ENCODE measurements at regions not wholly inside any gene's neighbourhood (a gene's known extent, or its start where the extent isn't known, plus 50 kb on each side); places are given as distances from the start of the nearest gene placed in this dataset.

DNA sequence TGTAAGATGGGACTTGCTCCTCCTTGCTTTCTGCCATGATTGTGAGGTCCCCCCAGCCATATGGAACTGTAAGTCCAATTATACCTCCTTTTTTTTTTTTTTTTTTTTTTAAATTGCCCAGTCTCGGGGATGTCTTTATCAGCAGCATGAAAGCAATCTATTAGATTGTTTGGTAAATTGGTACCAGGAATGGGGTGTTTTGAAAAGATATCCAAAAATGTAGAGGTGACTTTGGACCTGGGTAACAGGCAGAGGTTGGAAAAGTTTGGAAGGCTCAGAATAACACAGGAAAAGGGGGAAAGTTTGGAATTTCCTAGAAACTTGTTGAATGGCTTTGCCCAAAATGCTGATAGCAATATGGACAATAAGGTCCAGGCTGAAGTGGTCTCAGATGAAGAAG lies 545.8 kb upstream of the ALCAM start:
- DNase-seq (ENCODE audit: extremely low spot score, unreplicated experiment), result no peak
- Mint-ChIP-seq H3K4me3 (no peak overlapping the region), H3K27me3 (peaks cover 3% of the 10 kb centered on the region), H3K36me3 (peaks cover 8% of the 10 kb centered on the region), H3K9me3 (peaks cover 9% of the 10 kb centered on the region), H3K27ac (no peak overlapping the region), H3K4me1 (ENCODE audit: unreplicated experiment) (peaks cover 16% of the 10 kb centered on the region)
- TF ChIP-seq, protein P1, sequence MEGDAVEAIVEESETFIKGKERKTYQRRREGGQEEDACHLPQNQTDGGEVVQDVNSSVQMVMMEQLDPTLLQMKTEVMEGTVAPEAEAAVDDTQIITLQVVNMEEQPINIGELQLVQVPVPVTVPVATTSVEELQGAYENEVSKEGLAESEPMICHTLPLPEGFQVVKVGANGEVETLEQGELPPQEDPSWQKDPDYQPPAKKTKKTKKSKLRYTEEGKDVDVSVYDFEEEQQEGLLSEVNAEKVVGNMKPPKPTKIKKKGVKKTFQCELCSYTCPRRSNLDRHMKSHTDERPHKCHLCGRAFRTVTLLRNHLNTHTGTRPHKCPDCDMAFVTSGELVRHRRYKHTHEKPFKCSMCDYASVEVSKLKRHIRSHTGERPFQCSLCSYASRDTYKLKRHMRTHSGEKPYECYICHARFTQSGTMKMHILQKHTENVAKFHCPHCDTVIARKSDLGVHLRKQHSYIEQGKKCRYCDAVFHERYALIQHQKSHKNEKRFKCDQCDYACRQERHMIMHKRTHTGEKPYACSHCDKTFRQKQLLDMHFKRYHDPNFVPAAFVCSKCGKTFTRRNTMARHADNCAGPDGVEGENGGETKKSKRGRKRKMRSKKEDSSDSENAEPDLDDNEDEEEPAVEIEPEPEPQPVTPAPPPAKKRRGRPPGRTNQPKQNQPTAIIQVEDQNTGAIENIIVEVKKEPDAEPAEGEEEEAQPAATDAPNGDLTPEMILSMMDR (conservative IDR thresholded peaks at IDR 0.05), result no peak

DNA sequence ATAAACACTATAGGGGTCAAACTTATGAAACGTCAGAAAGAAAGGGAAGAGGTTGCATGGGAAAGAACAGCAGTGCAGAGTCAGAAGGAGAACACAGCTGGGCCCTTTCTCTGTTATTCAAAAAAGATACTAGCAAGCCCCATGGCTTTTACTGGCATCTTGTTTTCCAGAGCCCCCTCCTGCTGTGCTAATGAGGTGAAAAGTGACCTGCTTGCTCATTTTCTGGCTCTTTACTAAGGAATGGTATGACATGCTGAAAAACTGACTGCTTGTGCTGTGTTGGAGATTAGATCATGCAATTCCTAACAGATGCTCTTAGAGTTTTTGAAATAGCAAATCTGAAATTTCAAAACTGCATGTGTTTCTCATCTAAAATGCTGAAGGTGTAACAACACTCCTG lies 541.6 kb upstream of the ALCAM start:
- DNase-seq (ENCODE audit: extremely low spot score, unreplicated experiment), result no peak
- Mint-ChIP-seq H3K27me3 (peaks cover 6% of the 10 kb centered on the region), H3K4me3 (no peak overlapping the region), H3K4me1 (ENCODE audit: unreplicated experiment) (peaks cover 12% of the 10 kb centered on the region), H3K9me3 (peaks cover 9% of the 10 kb centered on the region), H3K27ac (no peak overlapping the region), H3K36me3 (peaks cover 8% of the 10 kb centered on the region)
- TF ChIP-seq, protein P1 (conservative IDR thresholded peaks at IDR 0.05), result no peak

DNA sequence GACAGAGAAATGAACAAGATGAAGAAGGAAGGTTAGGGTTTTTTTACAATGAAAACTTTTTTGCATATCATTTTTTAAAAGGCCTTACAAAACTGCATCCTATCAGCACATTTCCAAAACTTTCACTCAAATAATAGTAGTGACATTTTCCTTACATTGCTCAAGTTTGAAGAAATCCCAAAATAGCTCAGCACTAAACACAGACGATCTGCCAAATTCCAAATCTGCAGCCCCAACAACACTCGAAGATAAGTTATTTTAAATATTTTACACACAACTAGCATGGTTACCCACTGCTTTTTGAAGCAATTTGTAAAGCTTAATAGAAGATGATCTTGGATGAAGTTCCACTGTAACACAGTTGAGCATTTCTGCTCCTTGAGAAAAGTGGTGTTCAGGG lies 535.6 kb upstream of the ALCAM start:
- Mint-ChIP-seq H3K27ac (no peak overlapping the region), H3K9me3 (no peaks in the 10 kb centered on the region), H3K27me3 (peaks cover 12% of the 10 kb centered on the region), H3K36me3 (no peaks in the 10 kb centered on the region), H3K4me3 (no peak overlapping the region), H3K4me1 (ENCODE audit: unreplicated experiment) (peaks cover 6% of the 10 kb centered on the region)
- TF ChIP-seq, protein P1 (conservative IDR thresholded peaks at IDR 0.05), result no peak
- no peak for DNase-seq (ENCODE audit: extremely low spot score, unreplicated experiment)

DNA sequence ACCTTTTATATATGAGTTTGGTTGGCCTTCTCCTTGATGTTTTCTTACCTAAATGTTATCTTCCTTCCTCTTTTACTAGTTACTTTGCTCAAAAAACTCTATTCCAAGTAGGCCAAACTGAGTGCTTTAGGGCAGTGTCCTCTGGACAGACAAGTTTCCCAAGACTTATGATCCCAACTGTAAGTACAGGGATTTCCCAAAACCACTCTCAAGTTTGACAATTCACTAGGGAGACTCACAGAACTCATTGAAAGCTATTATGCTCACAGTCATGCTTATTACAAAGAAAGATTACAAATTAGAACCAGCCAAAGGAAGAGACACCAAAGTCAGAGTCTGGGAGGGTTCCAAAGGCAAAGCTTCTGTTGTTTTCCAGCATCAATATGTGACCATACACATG lies 534.2 kb upstream of the ALCAM start:
- Mint-ChIP-seq H3K9me3 (no peaks in the 10 kb centered on the region), H3K4me1 (ENCODE audit: unreplicated experiment) (peaks cover 13% of the 10 kb centered on the region), H3K27me3 (peaks cover 12% of the 10 kb centered on the region), H3K36me3 (no peaks in the 10 kb centered on the region), H3K27ac (no peak overlapping the region), H3K4me3 (no peak overlapping the region)
- DNase-seq (ENCODE audit: extremely low spot score, unreplicated experiment), result no peak
- TF ChIP-seq, protein P1 (conservative IDR thresholded peaks at IDR 0.05), result no peak

DNA sequence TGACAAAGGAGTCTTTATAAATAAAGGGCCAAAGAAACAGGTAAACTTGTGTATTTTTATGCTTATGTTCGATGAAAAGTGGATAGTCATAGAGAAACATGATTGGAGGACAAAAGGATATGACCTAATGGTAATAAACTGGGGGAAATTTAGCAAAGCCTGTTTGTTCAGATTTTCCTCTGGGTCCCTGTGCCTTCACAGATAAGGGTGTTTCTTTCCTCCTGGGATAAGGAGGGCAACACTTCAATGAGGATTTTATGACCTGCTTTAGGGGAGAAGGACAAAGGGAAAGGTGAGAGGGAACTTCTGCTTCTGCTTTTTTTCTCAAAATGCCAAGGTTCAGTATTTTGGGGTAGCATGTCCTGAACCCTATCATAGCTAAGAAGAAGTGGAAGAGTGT lies 531.3 kb upstream of the ALCAM start:
- H3K9me3 Mint-ChIP-seq, result no peaks in the 10 kb centered on the region
- H3K36me3 Mint-ChIP-seq, result no peaks in the 10 kb centered on the region
- TF ChIP-seq, protein P1 (conservative IDR thresholded peaks at IDR 0.05), result no peak
- H3K27me3 Mint-ChIP-seq, result peaks cover 10% of the 10 kb centered on the region
- no peak overlapping the region for H3K27ac Mint-ChIP-seq
- no peak overlapping the region for H3K4me3 Mint-ChIP-seq
- peaks cover 13% of the 10 kb centered on the region for H3K4me1 Mint-ChIP-seq (ENCODE audit: unreplicated experiment)
- no peak for DNase-seq (ENCODE audit: extremely low spot score, unreplicated experiment)

DNA sequence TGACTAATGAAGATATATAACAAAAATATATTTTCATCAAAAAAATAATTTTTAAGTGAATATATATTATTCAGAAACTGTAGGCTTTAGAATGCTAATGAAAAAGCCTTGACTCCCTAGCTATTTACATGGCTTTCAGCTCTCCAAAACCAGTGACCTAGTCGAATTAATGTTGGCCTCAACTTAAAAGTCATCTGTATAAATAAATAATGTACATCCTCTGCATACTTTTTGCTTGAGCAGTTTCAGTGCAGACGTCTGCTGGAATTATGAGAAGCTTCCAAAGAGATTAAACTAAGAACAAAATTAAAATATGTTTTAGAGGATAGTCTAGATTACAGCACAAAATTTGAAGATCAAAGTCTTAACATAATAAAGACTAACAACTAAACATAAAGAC lies 520.4 kb upstream of the ALCAM start:
- Mint-ChIP-seq H3K36me3 (peaks cover 6% of the 10 kb centered on the region), H3K4me1 (ENCODE audit: unreplicated experiment) (peaks cover 4% of the 10 kb centered on the region), H3K27ac (no peak overlapping the region), H3K9me3 (peaks cover 8% of the 10 kb centered on the region), H3K27me3 (no peaks in the 10 kb centered on the region), H3K4me3 (no peak overlapping the region)
- no peak for DNase-seq (ENCODE audit: extremely low spot score, unreplicated experiment)
- TF ChIP-seq, protein P1 (conservative IDR thresholded peaks at IDR 0.05), result no peak

Data from type B pancreatic cell (in vitro differentiated cells).